ACHN (cell line): ENCODE measurements at regions not wholly inside any gene's neighbourhood (a gene's known extent, or its start where the extent isn't known, plus 50 kb on each side); places are given as distances from the start of the nearest gene placed in this dataset.

ENCODE experiments used
- DNase-seq: peaks from one replicate; pipeline ENCODE4 v3.0.0-alpha.2; 2015
- in situ Hi-C: cut with HindIII; loops from 2 replicates; pipeline ENCODE4 v1.10.0; 2017; ENCODE audit warnings: low sequenced_read_pairs, low pct_ligation_motif_present, low pct_unique_long_range_greater_than_20kb

GRCh38 chrX:42540146-42540545 lies 237.8 kb downstream of the PPP1R2C start:
- in situ Hi-C loops = no loop called here
- DNase-seq = no peak

GRCh38 chrX:42538405-42538804 lies 239.6 kb downstream of the PPP1R2C start:
- DNase-seq = no peak
- in situ Hi-C loops = no loop called here

GRCh38 chrX:42536286-42536685 lies 241.7 kb downstream of the PPP1R2C start:
- in situ Hi-C loops = no loop called here
- DNase-seq = no peak

- no peak for DNase-seq
- in situ Hi-C loops = no loop called here
Observed at GRCh38 chrX:42535233-42535632, 242.7 kb downstream of the PPP1R2C start.

- no peak for DNase-seq
- in situ Hi-C loops = no loop called here
Observed at GRCh38 chrX:42533761-42534160, 244.2 kb downstream of the PPP1R2C start.

- DNase-seq = no peak
- in situ Hi-C loops = no loop called here
Observed at GRCh38 chrX:42531441-42531840, 246.5 kb downstream of the PPP1R2C start.

- DNase-seq = peak; percentile 19
- in situ Hi-C loops = no loop called here
Observed at GRCh38 chrX:42530027-42530426, 247.9 kb downstream of the PPP1R2C start.

GRCh38 chrX:42524379-42524778 lies 253.6 kb downstream of the PPP1R2C start:
- in situ Hi-C loops = no loop called here
- DNase-seq = peak; percentile 67

- in situ Hi-C loops = no loop called here
- peak; percentile 9 for DNase-seq
Observed at GRCh38 chrX:42519666-42520231, 258.2 kb downstream of the PPP1R2C start.

- in situ Hi-C loops = no loop called here
- DNase-seq = no peak
Observed at GRCh38 chrX:42515939-42516338, 262.0 kb downstream of the PPP1R2C start.

- in situ Hi-C loops = no loop called here
- DNase-seq = no peak
Observed at GRCh38 chrX:42505016-42505415, 272.9 kb downstream of the PPP1R2C start.

GRCh38 chrX:42499620-42500019 lies 278.3 kb downstream of the PPP1R2C start:
- in situ Hi-C loops = no loop called here
- DNase-seq = no peak

- in situ Hi-C loops = no loop called here
- no peak for DNase-seq
Observed at GRCh38 chrX:42497356-42497755, 280.6 kb downstream of the PPP1R2C start.

GRCh38 chrX:42496239-42496638 lies 281.7 kb downstream of the PPP1R2C start:
- in situ Hi-C loops = no loop called here

GRCh38 chrX:42495139-42495538 lies 282.8 kb downstream of the PPP1R2C start:
- DNase-seq = no peak
- in situ Hi-C loops = no loop called here

More at GRCh38 chrX:42496239-42496638, 281.7 kb downstream of the PPP1R2C start:
- DNase-seq = peak; percentile 2

GRCh38 chrX:42491137-42491907 lies 286.6 kb downstream of the PPP1R2C start:
- DNase-seq = no peak
- in situ Hi-C loops = no loop called here

GRCh38 chrX:42490111-42490510 lies 287.9 kb downstream of the PPP1R2C start:
- in situ Hi-C loops = no loop called here
- no peak for DNase-seq

- DNase-seq = peak; percentile 45
- in situ Hi-C loops = no loop called here
Observed at GRCh38 chrX:42485601-42486000, 292.4 kb downstream of the PPP1R2C start.

- no peak for DNase-seq
- in situ Hi-C loops = no loop called here
Observed at GRCh38 chrX:42484233-42484632, 293.7 kb downstream of the PPP1R2C start.

GRCh38 chrX:42477396-42477795 lies 300.6 kb downstream of the PPP1R2C start:
- in situ Hi-C loops = no loop called here
- DNase-seq = no peak
